Liver (tissue), 3 donors: ENCODE measurements at regions not wholly inside any gene's neighbourhood (a gene's known extent, or its start where the extent isn't known, plus 50 kb on each side); places are given as distances from the start of the nearest gene placed in this dataset.

Source experiments
- EGR1 ChIP-seq, 2 donors: IDR thresholded peaks; 2 replicates each; pipeline ENCODE4 v1.6.1; 2016 to 2018; ENCODE audit warnings: antibody characterized with exemption in 2 of 2, low read depth in 2 of 2
- HNF4A ChIP-seq, 2 donors: conservative IDR thresholded peaks; 2 replicates each; pipeline ENCODE4 v1.6.1; 2016; ENCODE audit warnings: antibody characterized with exemption in 2 of 2, mild to moderate bottlenecking in 2 of 2
- JUND ChIP-seq, 2 donors: IDR thresholded peaks; 2 replicates each; pipeline ENCODE4 v1.6.1; 2016; ENCODE audit warnings: antibody characterized with exemption in 2 of 2
- NR2F2 ChIP-seq: IDR thresholded peaks from 2 replicates; pipeline ENCODE4 v1.6.1; 2016; ENCODE audit warnings: antibody characterized with exemption
- RAD21 ChIP-seq, 2 donors: IDR thresholded peaks; 2 replicates each; pipeline ENCODE4 v1.6.1; 2016; ENCODE audit warnings: antibody characterized with exemption in 2 of 2, mild to moderate bottlenecking in 2 of 2
- RXRA ChIP-seq, 2 donors: IDR thresholded peaks; 2 replicates each; pipeline ENCODE4 v1.6.1; 2017 to 2018; ENCODE audit warnings: antibody characterized with exemption in 2 of 2, mild to moderate bottlenecking in 1 of 2
- SP1 ChIP-seq: IDR thresholded peaks from 2 replicates; pipeline ENCODE4 v1.6.1; 2018; ENCODE audit warnings: antibody characterized with exemption, mild to moderate bottlenecking
- TAF1 ChIP-seq: conservative IDR thresholded peaks from 2 replicates; pipeline ENCODE4 v1.6.1; 2016; ENCODE audit warnings: antibody characterized with exemption, mild to moderate bottlenecking
- YY1 ChIP-seq: IDR thresholded peaks from 2 replicates; pipeline ENCODE4 v1.6.1; 2016; ENCODE audit warnings: antibody characterized with exemption, mild to moderate bottlenecking
- TF ChIP-seq, protein P1 (sequence below): fragments of 150-350 bp; IDR thresholded peaks from 2 replicates; pipeline ENCODE4 v1.5.1; 2017; ENCODE audit warnings: improper control_type of control experiment, low read depth, low read length; ENCODE audit not compliant: missing input control
- TF ChIP-seq, protein P2 (sequence below): IDR thresholded peaks from 2 replicates; pipeline ENCODE4 v1.6.1; 2016; ENCODE audit warnings: antibody characterized with exemption, mild to moderate bottlenecking
- TF ChIP-seq, protein P3 (sequence below): IDR thresholded peaks from 2 replicates; pipeline ENCODE4 v1.6.1; 2016; ENCODE audit warnings: antibody characterized with exemption
- TF ChIP-seq, protein P4 (sequence below): IDR thresholded peaks from 2 replicates; pipeline ENCODE4 v1.6.1; 2016; ENCODE audit warnings: antibody characterized with exemption
- donor health status: healthy.
- donor health status: healthy.

DNA sequence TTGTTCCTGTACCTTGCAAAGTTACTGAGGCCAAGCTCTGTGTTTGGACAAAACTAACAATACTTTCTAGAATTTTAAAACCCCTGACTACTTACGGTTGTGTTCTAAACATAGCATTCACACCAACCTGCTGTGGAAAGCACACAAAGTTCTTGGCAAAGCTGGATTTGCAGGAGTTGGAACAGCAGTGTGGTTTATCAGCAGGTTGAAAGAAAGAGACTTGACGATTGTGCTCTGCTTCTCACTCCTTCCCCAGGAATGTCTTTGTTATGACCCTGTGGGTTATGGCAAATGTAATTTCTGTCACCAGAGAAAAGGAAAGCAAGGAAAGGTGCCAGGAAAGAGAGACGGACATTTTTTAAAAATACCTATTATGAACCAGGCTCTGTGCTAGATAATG lies 165.5 kb upstream of the TGFBR2 start:
- TF ChIP-seq, protein P1, sequence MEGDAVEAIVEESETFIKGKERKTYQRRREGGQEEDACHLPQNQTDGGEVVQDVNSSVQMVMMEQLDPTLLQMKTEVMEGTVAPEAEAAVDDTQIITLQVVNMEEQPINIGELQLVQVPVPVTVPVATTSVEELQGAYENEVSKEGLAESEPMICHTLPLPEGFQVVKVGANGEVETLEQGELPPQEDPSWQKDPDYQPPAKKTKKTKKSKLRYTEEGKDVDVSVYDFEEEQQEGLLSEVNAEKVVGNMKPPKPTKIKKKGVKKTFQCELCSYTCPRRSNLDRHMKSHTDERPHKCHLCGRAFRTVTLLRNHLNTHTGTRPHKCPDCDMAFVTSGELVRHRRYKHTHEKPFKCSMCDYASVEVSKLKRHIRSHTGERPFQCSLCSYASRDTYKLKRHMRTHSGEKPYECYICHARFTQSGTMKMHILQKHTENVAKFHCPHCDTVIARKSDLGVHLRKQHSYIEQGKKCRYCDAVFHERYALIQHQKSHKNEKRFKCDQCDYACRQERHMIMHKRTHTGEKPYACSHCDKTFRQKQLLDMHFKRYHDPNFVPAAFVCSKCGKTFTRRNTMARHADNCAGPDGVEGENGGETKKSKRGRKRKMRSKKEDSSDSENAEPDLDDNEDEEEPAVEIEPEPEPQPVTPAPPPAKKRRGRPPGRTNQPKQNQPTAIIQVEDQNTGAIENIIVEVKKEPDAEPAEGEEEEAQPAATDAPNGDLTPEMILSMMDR = no peak
- TF ChIP-seq JUND (IDR thresholded peaks at IDR 0.05) (no peak), YY1 (no peak), RAD21 (IDR thresholded peaks at IDR 0.05) (no peak), TAF1 (no peak), SP1 (peak; percentile 18), RXRA (IDR thresholded peaks at IDR 0.05) (no peak), HNF4A (conservative IDR thresholded peaks at IDR 0.05) (no peak), NR2F2 (no peak), EGR1 (IDR thresholded peaks at IDR 0.05; ENCODE audit: low read depth in 2 of 2) (no peak)
- TF ChIP-seq, protein P2, sequence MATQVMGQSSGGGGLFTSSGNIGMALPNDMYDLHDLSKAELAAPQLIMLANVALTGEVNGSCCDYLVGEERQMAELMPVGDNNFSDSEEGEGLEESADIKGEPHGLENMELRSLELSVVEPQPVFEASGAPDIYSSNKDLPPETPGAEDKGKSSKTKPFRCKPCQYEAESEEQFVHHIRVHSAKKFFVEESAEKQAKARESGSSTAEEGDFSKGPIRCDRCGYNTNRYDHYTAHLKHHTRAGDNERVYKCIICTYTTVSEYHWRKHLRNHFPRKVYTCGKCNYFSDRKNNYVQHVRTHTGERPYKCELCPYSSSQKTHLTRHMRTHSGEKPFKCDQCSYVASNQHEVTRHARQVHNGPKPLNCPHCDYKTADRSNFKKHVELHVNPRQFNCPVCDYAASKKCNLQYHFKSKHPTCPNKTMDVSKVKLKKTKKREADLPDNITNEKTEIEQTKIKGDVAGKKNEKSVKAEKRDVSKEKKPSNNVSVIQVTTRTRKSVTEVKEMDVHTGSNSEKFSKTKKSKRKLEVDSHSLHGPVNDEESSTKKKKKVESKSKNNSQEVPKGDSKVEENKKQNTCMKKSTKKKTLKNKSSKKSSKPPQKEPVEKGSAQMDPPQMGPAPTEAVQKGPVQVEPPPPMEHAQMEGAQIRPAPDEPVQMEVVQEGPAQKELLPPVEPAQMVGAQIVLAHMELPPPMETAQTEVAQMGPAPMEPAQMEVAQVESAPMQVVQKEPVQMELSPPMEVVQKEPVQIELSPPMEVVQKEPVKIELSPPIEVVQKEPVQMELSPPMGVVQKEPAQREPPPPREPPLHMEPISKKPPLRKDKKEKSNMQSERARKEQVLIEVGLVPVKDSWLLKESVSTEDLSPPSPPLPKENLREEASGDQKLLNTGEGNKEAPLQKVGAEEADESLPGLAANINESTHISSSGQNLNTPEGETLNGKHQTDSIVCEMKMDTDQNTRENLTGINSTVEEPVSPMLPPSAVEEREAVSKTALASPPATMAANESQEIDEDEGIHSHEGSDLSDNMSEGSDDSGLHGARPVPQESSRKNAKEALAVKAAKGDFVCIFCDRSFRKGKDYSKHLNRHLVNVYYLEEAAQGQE = no peak
- TF ChIP-seq, protein P3, sequence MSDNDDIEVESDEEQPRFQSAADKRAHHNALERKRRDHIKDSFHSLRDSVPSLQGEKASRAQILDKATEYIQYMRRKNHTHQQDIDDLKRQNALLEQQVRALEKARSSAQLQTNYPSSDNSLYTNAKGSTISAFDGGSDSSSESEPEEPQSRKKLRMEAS = no peak
- TF ChIP-seq, protein P4, sequence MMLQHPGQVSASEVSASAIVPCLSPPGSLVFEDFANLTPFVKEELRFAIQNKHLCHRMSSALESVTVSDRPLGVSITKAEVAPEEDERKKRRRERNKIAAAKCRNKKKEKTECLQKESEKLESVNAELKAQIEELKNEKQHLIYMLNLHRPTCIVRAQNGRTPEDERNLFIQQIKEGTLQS = no peak
